DND-41 (cell line): ENCODE measurements at regions not wholly inside any gene's neighbourhood (a gene's known extent, or its start where the extent isn't known, plus 50 kb on each side); places are given as distances from the start of the nearest gene placed in this dataset.
"Not testable (repeated sequence)": the region's sequence is repeated elsewhere in the genome, so short reads cannot be mapped to it uniquely, and the experiment has no call there.

ENCODE experiments used
- ATAC-seq: fragments of 200-7000 bp; cut with Tn5 transposase; 3 replicates; pipeline ENCODE4 v1.9.1; 2021; ENCODE audit warnings: low read depth; ENCODE audit not compliant: insufficient read depth
- DNase-seq: peaks from one replicate; pipeline ENCODE4 v3.0.0-alpha.2; 2020
- H2AFZ ChIP-seq: 2 replicates; pipeline ENCODE4 v1.6.0; 2012; ENCODE audit warnings: low read depth, low read length
- H3K27ac ChIP-seq: 2 replicates; pipeline ENCODE4 v1.5.1; 2012; ENCODE audit warnings: low read length, inconsistent platforms
- H3K27me3 ChIP-seq: fragments of 200-600 bp; sonication (generic); 2 replicates; pipeline ENCODE4 v1.6.0; 2012; ENCODE audit warnings: low read length, mild to moderate bottlenecking, inconsistent platforms; ENCODE audit not compliant: insufficient read depth, poor library complexity
- H3K36me3 ChIP-seq: 2 replicates; pipeline ENCODE4 v1.5.1; 2012; ENCODE audit warnings: low read length, inconsistent platforms; ENCODE audit not compliant: insufficient read depth
- H3K4me1 ChIP-seq: 2 replicates; pipeline ENCODE4 v1.5.1; 2012; ENCODE audit warnings: mild to moderate bottlenecking, low read length; ENCODE audit not compliant: insufficient read depth
- H3K4me2 ChIP-seq: 2 replicates; pipeline ENCODE4 v1.6.0; 2012; ENCODE audit warnings: mild to moderate bottlenecking, moderate library complexity, low read length, inconsistent platforms; ENCODE audit not compliant: insufficient read depth
- H3K4me3 ChIP-seq, 2 experiments: fragments of 200-600 bp in 1 of 2; shearing (Covaris generic) in 1 of 2; 2 replicates each; pipeline ENCODE4 v1.5.1; 2012 to 2016; ENCODE audit warnings: inconsistent platforms in 2 of 2, low read length in 2 of 2, mild to moderate bottlenecking in 2 of 2, low read depth in 1 of 2, moderate library complexity in 1 of 2
- H3K79me2 ChIP-seq: 2 replicates; pipeline ENCODE4 v1.6.0; 2012; ENCODE audit warnings: low read length, inconsistent platforms; ENCODE audit not compliant: insufficient read depth
- H3K9ac ChIP-seq: 2 replicates; pipeline ENCODE4 v1.6.0; 2012; ENCODE audit warnings: low read depth, mild to moderate bottlenecking, inconsistent platforms, low read length, moderate library complexity
- H3K9me3 ChIP-seq: 2 replicates; pipeline ENCODE4 v1.5.1; 2012; ENCODE audit warnings: low read length, moderate library complexity, mild to moderate bottlenecking, inconsistent platforms; ENCODE audit not compliant: insufficient read depth, severe bottlenecking
- H4K20me1 ChIP-seq: 2 replicates; pipeline ENCODE4 v1.6.0; 2012; ENCODE audit warnings: low read length; ENCODE audit not compliant: insufficient read depth
- CTCF ChIP-seq: IDR thresholded peaks from 2 replicates; pipeline ENCODE4 v1.5.1; 2012; ENCODE audit warnings: borderline replicate concordance, low read length, moderate library complexity, mild to moderate bottlenecking; ENCODE audit not compliant: poor library complexity, severe bottlenecking; ENCODE audit errors: extremely low read depth
- EZH2 ChIP-seq: IDR thresholded peaks from 3 replicates; pipeline ENCODE4 v1.6.1; 2012; ENCODE audit warnings: borderline replicate concordance, low read depth, mild to moderate bottlenecking, moderate library complexity, low read length, inconsistent platforms; ENCODE audit not compliant: severe bottlenecking

- H3K4me3 ChIP-seq: no peak overlapping the region
- no peaks in the 10 kb centered on the region for H3K27me3 ChIP-seq
- no peaks in the 10 kb centered on the region for H3K9me3 ChIP-seq
- no peak overlapping the region for H3K9ac ChIP-seq
- H2AFZ ChIP-seq: no peak overlapping the region
- H3K4me1 ChIP-seq: no peaks in the 10 kb centered on the region
- no peak overlapping the region for H3K4me2 ChIP-seq
- H3K27ac ChIP-seq: no peak overlapping the region
- no peaks in the 10 kb centered on the region for H3K36me3 ChIP-seq
- TF ChIP-seq EZH2 (no peak), CTCF (no peak)
- no peaks in the 10 kb centered on the region for H4K20me1 ChIP-seq
- ATAC-seq (no peak), DNase-seq (no peak)
- H3K79me2 ChIP-seq: no peaks in the 10 kb centered on the region
These were observed 382.5 kb downstream of the CENPW start for GRCh38 chr6:126722411-126722810.

- Histone ChIP-seq H3K27ac (no peak overlapping the region), H2AFZ (no peak overlapping the region), H3K27me3 (no peaks in the 10 kb centered on the region), H3K4me1 (no peaks in the 10 kb centered on the region), H3K4me2 (no peak overlapping the region), H3K36me3 (no peaks in the 10 kb centered on the region), H4K20me1 (no peaks in the 10 kb centered on the region), H3K9ac (no peak overlapping the region), H3K79me2 (no peaks in the 10 kb centered on the region), H3K4me3 (no peak overlapping the region), H3K9me3 (no peaks in the 10 kb centered on the region)
- TF ChIP-seq EZH2 (no peak), CTCF (no peak)
- ATAC-seq (no peak), DNase-seq (no peak)
These were observed 383.7 kb downstream of the CENPW start for GRCh38 chr6:126723541-126724170.

GRCh38 chr6:126724821-126725220 is 384.9 kb downstream of the CENPW start:
- Histone ChIP-seq H3K27me3 (no peaks in the 10 kb centered on the region), H3K4me1 (no peaks in the 10 kb centered on the region), H3K79me2 (no peaks in the 10 kb centered on the region), H3K9ac (no peak overlapping the region), H3K4me2 (no peak overlapping the region), H4K20me1 (no peaks in the 10 kb centered on the region), H3K36me3 (no peaks in the 10 kb centered on the region), H3K27ac (no peak overlapping the region), H2AFZ (no peak overlapping the region), H3K4me3 (no peak overlapping the region), H3K9me3 (no peaks in the 10 kb centered on the region)
- no peak for DNase-seq
- TF ChIP-seq CTCF (no peak), EZH2 (no peak)
- ATAC-seq: no peak

GRCh38 chr6:126726454-126726853 is 386.5 kb downstream of the CENPW start:
- H3K36me3 ChIP-seq, DNase-seq, H3K27ac ChIP-seq, H3K4me2 ChIP-seq, H2AFZ ChIP-seq, H3K27me3 ChIP-seq, H3K4me3 ChIP-seq, H3K79me2 ChIP-seq, H3K4me1 ChIP-seq, H3K9ac ChIP-seq, H4K20me1 ChIP-seq, ATAC-seq, H3K9me3 ChIP-seq: not testable (repeated sequence)
